Hindlimb muscle (tissue), 1 donor: ENCODE measurements at regions not wholly inside any gene's neighbourhood (a gene's known extent, or its start where the extent isn't known, plus 50 kb on each side); places are given as distances from the start of the nearest gene placed in this dataset.
"Not testable (repeated sequence)": the region's sequence is repeated elsewhere in the genome, so short reads cannot be mapped to it uniquely, and the experiment has no call there.

Experiments
- DNase-seq: peaks from one replicate; pipeline ENCODE4 v3.0.0-alpha.2; 2013

DNA sequence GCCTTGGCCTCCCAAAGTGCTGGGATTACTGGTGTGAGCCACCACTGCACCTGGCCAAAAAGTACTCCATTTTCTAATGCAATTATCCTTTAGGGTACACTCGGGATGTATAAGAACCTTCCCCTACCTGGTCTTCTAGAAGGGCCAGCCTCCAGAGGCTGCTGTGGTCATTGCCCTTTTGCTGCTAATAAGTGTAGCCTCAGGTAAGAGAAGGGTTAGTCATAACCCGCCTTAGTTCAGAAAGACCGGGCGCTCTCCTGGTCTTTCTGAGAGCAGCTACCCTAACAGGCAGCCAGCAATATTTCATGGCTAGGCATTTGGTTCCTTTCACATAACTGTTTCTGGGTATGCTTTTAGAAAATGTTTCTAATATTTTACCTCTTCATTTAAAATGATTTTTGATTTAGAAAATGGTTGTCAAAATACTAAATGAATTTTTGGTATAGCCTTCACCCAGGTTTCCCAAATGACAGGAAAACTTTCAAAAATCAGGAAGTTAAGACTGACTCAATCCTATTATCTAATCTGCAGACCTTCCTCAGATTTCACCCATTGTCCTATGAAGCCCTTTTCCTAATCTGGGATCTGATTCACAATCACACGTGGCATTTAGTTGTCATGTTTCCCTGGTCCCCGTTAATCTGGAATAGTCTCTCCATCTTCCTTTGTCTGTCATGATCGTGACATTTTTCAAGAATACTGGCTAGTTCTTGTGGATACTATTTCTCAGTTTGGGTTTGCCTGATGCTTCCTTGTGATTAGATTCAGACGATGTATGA, 479.0 kb downstream of the SIPA1L2 start:
- no peak for DNase-seq

DNA sequence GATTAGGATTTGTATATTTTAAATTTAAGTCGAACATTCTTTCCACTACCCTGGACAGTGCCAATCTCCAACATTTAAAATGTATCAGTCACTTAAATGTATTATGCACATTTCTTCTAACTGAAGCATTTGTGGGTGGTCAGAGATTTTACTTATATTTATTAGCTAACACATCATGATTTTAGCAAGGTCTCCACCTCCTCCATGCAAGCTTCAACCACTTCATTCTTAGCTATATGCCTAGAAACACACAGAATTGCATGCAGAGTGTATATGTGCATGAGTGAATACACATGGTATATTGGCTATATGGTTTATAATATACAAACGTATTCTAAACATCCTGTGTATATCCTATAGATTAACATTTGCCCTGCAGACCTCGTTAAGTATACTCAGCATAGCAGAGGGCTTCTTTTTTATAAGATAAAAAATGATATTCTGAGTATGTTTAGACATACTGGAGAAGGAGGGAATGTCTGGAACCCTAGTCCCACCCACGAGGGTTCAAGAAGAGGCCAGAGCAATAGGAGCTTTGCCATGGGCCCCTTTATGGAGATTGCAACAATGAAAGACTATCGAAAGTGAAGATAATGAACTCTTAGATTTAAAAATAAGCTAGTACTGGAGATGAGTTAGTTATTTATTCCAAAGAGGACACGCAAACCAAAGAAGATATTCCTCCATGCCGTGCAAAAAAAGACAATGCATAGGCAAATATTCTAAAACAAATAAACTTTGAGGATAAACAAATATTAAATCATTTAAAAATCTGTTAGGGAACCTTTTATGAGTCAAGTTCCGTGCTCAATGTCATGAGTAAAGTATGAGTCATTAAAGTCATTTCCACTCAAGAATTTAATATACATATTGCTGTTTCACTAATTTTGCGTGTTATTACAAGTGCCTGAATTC, 480.4 kb downstream of the SIPA1L2 start:
- DNase-seq: no peak

DNA sequence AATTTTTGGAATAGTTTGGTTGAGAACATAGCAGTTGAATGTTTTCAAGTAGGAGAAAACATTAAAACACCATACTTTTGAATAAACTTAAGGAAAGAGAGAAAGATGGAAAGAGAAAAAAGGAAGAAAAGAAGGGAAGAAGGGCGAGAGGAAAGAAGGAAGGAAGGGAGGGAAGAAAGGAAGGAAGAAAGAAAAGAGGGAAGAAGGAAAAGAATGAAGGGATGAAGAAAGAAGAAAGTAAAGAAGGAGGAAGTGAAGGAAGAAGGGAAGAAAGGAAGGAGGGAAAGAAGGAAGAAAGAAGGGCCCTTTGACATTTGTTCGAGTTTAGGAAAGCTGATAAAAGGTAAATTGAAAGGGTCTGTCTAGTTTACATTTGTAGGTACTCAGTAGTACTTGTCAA, 482.7 kb downstream of the SIPA1L2 start:
- DNase-seq: no peak

DNA sequence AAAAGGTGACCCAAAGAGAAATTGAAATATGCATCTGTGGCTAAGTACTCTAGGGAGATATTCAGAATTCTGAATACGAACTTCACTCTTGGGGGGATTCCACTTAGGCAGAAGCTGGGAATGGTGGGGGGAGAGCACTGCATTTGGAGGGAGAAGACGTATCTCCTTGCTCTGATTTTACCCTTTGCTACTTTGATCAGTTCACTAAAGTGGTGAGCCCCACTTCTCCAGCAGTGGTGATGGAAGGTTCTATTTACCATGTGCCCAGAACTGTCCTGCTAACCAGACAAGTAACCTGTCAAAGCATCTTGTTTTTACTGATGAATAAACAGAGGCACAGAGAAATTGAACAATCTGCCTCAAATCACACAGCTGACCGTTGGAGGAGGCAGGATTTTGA, 483.4 kb downstream of the SIPA1L2 start:
- DNase-seq: no peak

DNA sequence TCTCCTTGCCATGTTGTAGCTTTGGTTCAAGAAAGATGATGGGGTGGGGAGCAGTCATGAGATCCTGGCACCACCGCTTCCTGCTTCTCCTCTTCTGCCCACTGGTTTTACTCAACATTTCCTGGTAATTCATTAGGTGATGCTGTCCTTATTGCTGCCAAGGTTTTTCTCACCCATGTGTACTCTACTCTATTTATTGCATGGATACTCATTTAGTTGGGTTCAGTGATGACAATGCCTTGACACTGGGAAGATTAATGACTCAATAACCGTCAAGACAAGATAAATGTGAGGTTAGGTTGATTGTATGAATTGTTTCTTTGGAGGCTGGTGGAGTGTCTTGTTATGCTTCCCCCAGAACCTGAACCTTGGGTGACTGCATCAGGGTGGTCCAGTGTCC, 484.2 kb downstream of the SIPA1L2 start:
- peak; percentile 2 for DNase-seq

DNA sequence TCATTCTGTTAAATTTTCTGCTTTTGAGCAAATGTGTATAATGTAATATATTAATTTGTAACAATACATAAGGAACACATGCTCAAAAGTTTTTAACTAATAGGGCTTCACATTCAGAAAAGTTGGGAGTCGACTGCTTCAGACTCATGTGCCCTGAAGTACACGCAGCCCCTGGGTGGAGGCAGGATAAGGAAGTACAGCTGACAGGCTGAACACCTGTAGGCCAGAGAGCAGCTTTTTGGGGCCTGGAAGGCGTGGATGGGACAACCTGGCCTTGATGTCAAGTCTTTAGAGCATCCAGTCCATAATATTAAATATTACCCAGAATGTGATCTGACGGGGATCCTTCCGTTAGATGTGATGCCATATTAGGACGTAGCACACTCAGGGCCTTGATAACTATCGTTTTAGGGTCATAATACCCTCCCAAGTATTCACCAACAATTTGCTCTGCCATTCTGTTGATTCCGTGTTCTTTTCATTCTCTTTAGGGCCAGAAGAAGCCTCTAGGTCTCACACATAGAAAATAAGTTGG, 485.2 kb downstream of the SIPA1L2 start:
- no peak for DNase-seq

DNA sequence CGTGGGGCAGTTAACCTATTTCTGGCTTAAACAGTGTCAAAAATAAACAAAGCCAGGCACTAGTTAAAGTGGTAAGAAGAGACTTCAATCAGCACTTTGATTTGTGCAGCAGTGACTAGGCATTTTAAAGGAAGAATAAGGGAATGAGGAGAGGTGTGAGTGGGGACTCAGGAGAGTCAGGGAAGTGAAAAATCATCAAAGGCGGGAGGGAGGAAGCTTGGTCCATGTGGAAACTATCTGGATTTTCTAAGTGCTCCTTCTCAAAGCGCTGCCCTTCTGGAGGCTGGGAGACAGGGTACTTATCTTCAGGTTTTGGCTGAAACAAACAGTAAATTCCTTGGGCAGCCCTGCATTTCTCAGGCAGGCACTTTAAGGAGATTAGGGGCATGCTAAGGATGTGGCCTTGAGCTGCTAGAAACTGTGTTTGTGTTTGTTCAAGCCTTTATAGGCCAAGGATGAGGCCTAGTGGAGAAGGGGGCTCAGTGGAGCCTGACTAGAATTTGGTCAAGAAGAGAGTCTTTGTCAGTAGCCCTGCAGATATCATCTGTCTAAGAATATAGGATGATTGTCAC, 486.5 kb downstream of the SIPA1L2 start:
- no peak for DNase-seq

DNA sequence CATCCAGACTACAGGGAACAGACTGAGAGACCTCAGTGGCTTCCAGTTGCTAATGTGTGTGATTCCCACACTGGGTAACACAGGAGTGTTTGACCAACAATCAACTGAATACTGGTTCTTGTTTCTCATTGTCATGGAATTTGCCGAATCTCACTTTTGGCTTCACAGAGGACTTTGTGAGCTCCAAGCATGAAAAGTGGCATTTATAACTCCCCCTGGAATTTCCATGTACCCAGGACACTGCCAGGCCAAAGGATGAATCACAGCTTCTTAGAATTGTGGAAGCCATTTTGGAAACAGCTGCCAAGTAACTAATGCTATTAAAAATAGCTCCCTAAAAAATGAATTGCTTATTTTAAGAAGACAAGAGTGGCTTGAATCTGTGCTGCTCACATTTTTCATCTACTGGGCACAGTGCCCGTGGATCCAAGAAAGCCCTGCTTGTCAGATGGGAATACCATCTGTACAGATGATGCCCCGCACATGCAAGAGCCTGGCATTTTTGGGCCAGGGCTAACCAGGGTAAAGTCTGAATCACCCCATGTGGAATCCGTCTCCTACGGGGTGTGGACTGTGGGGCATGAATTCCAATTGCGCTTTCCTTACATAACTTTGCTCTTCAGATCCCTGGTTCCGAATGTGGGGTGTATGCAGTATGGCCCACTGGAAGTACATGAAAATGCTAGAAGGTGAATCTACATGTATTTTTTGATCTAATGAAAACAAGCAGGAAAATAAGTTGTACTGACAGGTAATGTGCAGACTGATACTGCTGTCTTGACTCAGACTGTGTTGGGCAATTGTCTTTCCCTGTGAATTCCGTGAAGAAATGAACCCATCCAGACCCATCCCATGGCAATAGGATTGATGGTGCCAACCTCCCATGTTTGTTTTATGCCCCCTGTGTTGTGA, 487.3 kb downstream of the SIPA1L2 start:
- DNase-seq: peak; percentile 17

DNA sequence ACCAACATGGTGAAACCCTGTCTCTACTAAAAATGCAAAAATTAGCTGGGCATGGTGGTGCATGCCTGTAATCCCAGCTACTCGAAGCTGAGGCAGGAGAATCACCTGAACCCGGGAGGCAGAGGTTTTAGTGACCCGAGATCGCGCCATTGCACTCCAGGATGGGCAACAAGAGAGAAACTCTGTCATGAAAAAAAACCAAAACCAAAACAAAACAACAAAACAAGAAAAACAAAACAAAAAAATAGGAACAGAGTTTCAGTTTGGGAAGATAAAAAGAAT, 488.8 kb downstream of the SIPA1L2 start:
- not testable (repeated sequence) for DNase-seq

DNA sequence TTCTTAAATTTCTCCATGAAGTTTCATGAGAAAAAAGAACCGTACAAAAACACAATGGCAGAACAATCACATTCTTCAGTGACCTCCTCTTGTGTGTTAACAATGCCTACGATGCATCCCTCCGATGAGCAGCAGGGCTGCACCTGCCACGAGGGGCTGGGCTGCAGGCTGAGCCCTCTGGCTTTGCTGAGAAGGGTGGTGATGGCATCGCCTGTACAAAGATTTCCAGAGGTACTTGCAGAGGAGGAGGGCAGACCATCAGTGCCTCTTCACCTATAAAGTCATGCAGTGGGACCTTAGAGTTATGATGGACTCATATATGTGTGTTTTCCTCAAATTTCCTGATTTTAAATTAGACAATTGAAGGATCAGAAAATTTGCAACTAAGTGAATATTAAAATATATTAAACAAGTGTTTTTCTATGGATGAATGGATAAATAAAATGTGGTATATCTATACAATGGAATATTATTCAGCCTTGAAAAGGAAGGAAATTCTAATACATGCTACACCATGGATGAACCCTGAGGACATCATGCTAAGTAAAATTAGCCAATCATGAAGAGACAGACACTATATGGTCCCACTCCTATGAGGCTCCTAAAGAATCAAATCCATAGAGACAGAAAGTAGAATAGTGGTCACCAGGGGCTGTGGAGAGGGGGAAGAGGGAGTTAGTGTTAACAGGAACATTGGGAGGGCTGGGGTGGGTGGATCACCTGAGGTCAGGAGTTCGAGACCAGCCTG, 489.3 kb downstream of the SIPA1L2 start:
- DNase-seq: no peak

DNA sequence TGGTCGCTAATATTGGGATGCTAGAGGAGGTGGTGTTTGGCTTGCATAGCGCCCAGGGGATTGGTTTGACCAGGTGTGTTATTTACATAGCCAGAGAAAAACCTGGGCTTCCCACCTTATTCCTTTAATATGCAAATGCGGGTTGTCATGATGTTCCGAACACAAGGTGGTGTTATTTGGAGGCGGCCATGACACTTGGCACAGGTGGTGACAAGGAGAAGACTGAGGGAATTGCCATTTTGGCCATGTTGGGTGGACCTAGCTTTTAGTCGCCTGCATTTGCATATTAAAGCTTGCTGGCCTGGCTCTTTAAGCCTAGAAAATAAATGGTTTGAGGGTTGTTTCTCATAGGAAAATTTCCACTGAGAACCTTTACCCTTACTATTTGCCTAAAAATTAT, 490.5 kb downstream of the SIPA1L2 start:
- DNase-seq: no peak

DNA sequence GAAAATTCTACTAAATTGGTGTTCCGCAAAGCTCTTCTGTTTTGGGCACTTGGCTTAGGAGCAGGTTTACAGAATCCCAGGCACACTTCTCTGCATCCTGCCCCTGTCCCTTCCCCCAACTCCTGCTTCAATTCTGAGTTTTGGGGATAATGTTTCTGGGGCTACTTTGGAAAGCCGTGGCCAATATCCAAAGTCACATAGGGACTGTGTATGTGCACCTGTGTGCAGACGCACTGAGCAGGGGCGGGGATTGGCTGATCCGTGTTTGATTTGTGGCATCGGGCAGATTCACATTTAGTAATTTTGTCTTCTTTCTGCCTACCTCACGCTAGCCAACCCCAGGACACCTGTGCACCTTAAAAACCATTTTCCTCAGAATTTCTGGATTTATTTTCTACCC, 491.9 kb downstream of the SIPA1L2 start:
- DNase-seq: no peak

DNA sequence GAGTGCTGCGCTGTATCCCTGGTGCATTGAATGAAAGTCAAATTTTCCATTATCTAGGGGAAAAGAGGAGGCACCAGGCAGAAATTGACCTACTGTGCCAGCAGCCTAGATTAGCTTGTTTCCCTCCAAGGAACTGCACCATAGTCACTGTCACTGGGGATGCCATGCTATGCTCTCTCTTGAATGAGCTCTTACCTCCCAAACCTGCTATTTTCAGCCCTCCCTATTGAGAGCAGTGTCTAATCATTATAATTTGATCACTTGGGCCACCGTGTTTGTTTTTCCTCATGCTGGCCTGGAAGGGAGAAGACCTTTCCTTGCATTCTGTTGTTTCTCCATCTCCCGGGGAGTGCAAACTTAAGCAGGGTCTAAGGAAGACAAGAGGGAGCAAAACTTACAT, 492.9 kb downstream of the SIPA1L2 start:
- DNase-seq: no peak

DNA sequence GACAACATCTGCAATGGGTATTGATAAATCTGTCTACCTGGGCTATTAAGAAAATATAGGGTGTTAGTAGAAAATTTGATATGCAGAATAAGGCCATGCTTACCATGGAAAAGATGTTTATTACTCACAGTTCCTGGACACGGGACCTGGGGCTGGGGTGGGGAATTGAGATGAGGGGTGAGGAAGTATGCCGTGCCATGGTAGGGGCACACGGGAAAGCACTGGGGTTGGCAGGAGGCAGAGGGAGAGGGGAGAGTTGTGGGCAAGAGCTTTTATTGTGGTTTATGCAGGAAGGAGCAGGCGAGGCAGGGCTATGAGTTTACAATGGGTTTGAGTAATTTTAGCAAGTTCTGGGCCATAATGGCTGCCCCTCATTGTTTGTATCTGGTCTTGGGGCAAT, 493.8 kb downstream of the SIPA1L2 start:
- DNase-seq: no peak

DNA sequence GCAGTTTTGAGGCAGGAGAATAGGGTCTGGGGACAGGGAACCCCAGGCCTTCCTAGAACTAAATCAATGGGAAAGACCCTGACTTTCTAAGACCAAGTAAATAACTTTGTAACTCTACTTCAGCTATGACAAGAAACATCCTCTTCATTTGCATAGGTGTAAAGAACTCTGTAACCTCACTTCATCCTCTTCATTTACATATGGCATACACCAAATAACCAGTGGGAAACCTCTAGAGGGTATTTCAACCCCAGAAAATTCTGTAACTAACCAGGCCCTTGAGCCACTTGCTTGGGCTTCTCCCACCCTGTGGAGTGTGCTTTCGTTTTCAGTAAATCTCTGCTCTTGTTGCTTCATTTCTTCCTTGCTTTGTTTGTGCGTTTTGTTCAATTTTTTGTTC, 495.6 kb downstream of the SIPA1L2 start:
- no peak for DNase-seq

DNA sequence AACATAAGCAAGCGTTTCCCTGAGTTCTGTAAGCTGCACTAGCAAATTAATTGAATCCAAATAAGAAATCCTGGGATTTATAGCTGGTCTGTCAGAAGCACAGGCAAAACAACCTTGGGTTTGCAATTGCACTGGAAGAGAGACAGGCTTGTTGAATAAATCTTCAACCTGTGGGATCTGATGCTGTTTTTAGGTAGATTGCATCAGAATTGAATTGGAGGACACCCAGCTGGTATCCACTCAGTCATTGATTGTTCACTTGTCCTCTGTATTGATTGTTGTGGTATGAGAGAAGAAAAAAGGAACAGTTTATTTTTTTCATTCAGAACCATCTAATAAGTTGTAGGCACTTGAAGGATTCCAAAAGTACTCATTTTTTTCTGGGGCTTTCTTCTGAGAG, 497.4 kb downstream of the SIPA1L2 start:
- DNase-seq: no peak

DNA sequence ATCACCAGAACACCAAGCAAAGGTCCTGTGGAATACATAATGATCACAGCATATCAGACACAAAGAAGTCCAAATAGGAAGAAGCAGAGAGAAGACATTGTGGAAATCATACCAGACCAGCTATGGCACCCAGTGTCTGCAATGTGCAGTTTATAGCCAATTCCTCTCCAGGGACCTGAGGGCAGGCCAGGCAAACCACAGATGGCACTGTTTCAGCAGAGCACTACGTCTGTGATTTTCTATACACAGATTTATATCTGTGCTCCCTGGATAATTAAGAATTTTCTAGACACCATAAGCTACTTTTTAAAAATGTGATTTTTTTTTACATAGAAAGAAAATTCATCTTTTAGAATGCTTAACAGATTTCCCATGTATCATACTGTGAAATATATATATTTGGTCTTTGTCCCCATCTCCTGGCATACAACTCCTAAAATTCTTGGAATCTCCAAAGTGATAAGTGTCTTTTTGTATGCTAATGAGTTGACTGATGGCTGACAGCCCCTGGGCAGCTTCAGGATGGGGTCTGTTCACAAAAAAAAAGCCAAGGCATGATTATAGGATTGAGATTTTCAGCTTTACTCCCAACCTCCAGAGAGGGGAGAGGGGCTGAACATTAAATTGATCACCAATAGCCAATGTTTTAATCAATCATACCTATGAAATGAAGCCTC, 498.1 kb downstream of the SIPA1L2 start:
- DNase-seq: no peak

DNA sequence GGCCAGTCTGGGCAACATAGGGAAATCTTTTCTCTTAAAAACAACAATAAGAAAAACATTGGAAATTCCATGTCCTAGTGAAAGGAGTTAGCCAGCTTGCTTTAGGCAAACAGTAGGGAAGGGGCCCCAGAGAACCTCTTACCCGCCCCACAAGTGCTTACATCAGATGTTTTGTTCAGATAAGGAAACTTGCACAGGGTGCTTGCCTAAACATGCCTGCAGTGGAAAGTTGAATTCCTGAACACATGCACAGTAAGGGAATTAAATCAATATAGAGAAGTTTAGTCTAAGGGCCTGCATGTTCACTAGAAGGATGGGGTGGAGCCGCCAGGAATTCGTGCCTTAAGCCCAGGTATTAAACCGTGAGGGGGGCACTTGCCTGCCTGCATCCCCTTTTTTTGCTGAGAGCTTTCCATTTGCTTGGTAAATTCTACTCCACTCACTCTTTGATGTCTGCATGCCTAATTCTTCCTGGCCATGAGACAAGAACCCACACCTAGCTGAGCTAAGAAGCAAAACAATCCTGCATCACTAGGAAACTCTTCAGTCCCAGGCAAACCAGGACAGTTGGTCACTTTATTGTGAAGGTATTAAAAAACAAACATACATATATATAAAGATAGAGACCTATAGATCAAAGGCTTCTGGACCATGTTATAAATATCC, 499.0 kb downstream of the SIPA1L2 start:
- no peak for DNase-seq

DNA sequence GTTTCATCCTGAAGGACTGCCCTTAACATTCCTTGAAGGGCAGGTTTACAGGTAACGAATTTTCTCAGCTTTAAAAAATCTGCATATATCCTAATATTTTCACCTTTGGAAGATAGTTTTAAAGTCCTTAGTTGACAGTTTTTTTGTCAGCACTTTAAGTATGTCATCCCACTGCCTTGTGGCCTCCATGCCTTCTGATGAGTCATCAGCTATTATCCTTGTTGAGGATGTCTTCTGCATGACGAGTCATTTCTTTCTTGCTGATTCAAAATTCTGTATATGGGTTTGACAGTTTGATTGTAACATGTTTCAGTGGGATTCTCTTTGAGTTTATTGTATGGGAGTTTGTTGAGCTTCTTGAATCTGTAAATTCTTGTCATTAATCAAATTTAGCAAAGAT, 500.6 kb downstream of the DISC1 start:
- DNase-seq: no peak
